ENCODE measurements at regions not wholly inside any gene's neighbourhood (a gene's known extent, or its start where the extent isn't known, plus 50 kb on each side); places are given as distances from the start of the nearest gene placed in this dataset.

DNA sequence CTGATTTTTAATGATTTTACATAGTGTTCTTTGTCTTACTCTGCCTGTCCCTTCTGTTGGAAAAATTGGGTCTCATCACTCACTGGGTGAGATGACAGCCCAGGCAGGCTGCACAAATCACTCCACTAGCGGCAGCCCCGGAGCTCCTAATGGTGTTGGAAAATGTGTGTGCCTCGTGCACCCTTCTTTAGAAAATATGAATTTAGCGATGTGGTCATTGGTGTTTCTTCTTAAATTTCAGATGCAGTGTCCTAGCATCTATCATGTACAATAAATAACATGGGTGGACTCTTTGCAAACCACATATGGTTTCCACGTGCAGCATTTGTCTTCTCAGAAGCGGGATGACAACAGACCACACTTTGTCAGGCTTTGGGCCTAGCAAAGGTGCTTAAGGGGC lies 194.2 kb downstream of the ACKR3 start:
- TF ChIP-seq TARDBP (IDR thresholded peaks at IDR 0.05) (no peak), FOXM1 (IDR thresholded peaks at IDR 0.05; ENCODE audit: borderline replicate concordance) (no peak), SP1 (IDR thresholded peaks at IDR 0.05) (no peak), FOXK2 (IDR thresholded peaks at IDR 0.05) (no peak), BHLHE40 (IDR thresholded peaks at IDR 0.05; ENCODE audit: borderline replicate concordance) (no peak), L3MBTL2 (conservative IDR thresholded peaks at IDR 0.05) (no peak), SUZ12 (IDR thresholded peaks at IDR 0.05) (no peak), FOXA1 (IDR thresholded peaks at IDR 0.05) (no peak), CTBP1 (IDR thresholded peaks at IDR 0.05; ENCODE audit: borderline replicate concordance) (no peak), LEF1 (IDR thresholded peaks at IDR 0.05; ENCODE audit: borderline replicate concordance) (no peak), ZNF384 (IDR thresholded peaks at IDR 0.05) (no peak), NFRKB (IDR thresholded peaks at IDR 0.05) (no peak), ELF4 (IDR thresholded peaks at IDR 0.05) (no peak)
- TF ChIP-seq, protein P1, sequence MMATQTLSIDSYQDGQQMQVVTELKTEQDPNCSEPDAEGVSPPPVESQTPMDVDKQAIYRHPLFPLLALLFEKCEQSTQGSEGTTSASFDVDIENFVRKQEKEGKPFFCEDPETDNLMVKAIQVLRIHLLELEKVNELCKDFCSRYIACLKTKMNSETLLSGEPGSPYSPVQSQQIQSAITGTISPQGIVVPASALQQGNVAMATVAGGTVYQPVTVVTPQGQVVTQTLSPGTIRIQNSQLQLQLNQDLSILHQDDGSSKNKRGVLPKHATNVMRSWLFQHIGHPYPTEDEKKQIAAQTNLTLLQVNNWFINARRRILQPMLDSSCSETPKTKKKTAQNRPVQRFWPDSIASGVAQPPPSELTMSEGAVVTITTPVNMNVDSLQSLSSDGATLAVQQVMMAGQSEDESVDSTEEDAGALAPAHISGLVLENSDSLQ (IDR thresholded peaks at IDR 0.05) = no peak

Data from HEK293T (cell line).